ENCODE measurements at regions not wholly inside any gene's neighbourhood (a gene's known extent, or its start where the extent isn't known, plus 50 kb on each side); places are given as distances from the start of the nearest gene placed in this dataset.
A peak's percentile ranks its signal among the peaks of the same experiment; 100 is the strongest.
"Not testable (repeated sequence)": the region's sequence is repeated elsewhere in the genome, so short reads cannot be mapped to it uniquely, and the experiment has no call there.

GRCh38 chr17:31778523-31778922 is 80.5 kb downstream of the COPRS start:
- TF ChIP-seq CTCF (IDR thresholded peaks at IDR 0.05), result no peak
- no peak for DNase-seq (ENCODE audit: low spot score in 2 of 2)
- intact Hi-C loops (cut with DNase I), result no loop called here

GRCh38 chr17:31771328-31771727 is 87.7 kb downstream of the COPRS start:
- H3K9me3 ChIP-seq; H3K27me3 ChIP-seq; H3K4me1 ChIP-seq; H3K27ac ChIP-seq; DNase-seq (ENCODE audit: low spot score in 2 of 2); H3K4me3 ChIP-seq; H3K36me3 ChIP-seq: not testable (repeated sequence)
- intact Hi-C loops (cut with DNase I), result loop anchor here (5.0 kb wide), 1 partner anchor 56 kb away; no protein-coding TSS in a partner anchor

More at GRCh38 chr17:31778523-31778922, 80.5 kb downstream of the COPRS start:
- Histone ChIP-seq H3K9me3 (no peaks in the 10 kb centered on the region), H3K27me3 (no peaks in the 10 kb centered on the region), H3K27ac (no peak overlapping the region), H3K36me3 (no peaks in the 10 kb centered on the region), H3K4me1 (no peaks in the 10 kb centered on the region), H3K4me3 (no peak overlapping the region)

- not testable (repeated sequence) for H3K4me3 ChIP-seq; H3K27ac ChIP-seq; H3K27me3 ChIP-seq; H3K36me3 ChIP-seq; DNase-seq (ENCODE audit: low spot score in 2 of 2); H3K4me1 ChIP-seq; H3K9me3 ChIP-seq
- intact Hi-C loops (cut with DNase I), result loop anchor here (5.0 kb wide), 1 partner anchor 57 kb away; no protein-coding TSS in a partner anchor
These were observed 88.5 kb downstream of the COPRS start for GRCh38 chr17:31770501-31770900.

- intact Hi-C loops (cut with DNase I); H3K36me3 ChIP-seq; H3K27ac ChIP-seq; H3K4me3 ChIP-seq; H3K9me3 ChIP-seq; H3K27me3 ChIP-seq; H3K4me1 ChIP-seq: not testable (repeated sequence)
- DNase-seq (ENCODE audit: low spot score in 2 of 2), result peak in 1 of 2 donors; percentile 33
These were observed 97.1 kb downstream of the COPRS start for GRCh38 chr17:31761836-31762510.

- no peaks in the 10 kb centered on the region for H3K36me3 ChIP-seq
- H3K4me3 ChIP-seq, result no peak overlapping the region
- DNase-seq (ENCODE audit: low spot score in 2 of 2), result no peak
- H3K27me3 ChIP-seq, result no peaks in the 10 kb centered on the region
- TF ChIP-seq CTCF (IDR thresholded peaks at IDR 0.05), result no peak
- H3K27ac ChIP-seq, result no peak overlapping the region
- no peaks in the 10 kb centered on the region for H3K9me3 ChIP-seq
- intact Hi-C loops (cut with DNase I), result no loop called here
- no peaks in the 10 kb centered on the region for H3K4me1 ChIP-seq
These were observed 100.4 kb downstream of the COPRS start for GRCh38 chr17:31758646-31759045.

- H3K27ac ChIP-seq, result no peak overlapping the region
- H3K27me3 ChIP-seq, result no peaks in the 10 kb centered on the region
- no peak for DNase-seq (ENCODE audit: low spot score in 2 of 2)
- no peaks in the 10 kb centered on the region for H3K9me3 ChIP-seq
- no peaks in the 10 kb centered on the region for H3K36me3 ChIP-seq
- no peak overlapping the region for H3K4me3 ChIP-seq
- intact Hi-C loops (cut with DNase I), result no loop called here
- H3K4me1 ChIP-seq, result no peaks in the 10 kb centered on the region
- TF ChIP-seq CTCF (IDR thresholded peaks at IDR 0.05), result no peak
These were observed 101.9 kb downstream of the COPRS start for GRCh38 chr17:31757097-31757496.

GRCh38 chr17:31754239-31754945 is 104.7 kb downstream of the COPRS start:
- no peaks in the 10 kb centered on the region for H3K9me3 ChIP-seq
- no peak overlapping the region for H3K27ac ChIP-seq
- no peak for DNase-seq (ENCODE audit: low spot score in 2 of 2)
- H3K4me3 ChIP-seq, result no peak overlapping the region
- TF ChIP-seq CTCF (IDR thresholded peaks at IDR 0.05), result no peak
- intact Hi-C loops (cut with DNase I), result no loop called here
- no peaks in the 10 kb centered on the region for H3K27me3 ChIP-seq
- no peaks in the 10 kb centered on the region for H3K4me1 ChIP-seq
- H3K36me3 ChIP-seq, result no peaks in the 10 kb centered on the region
